Naive B cell (primary cell): ENCODE measurements at regions not wholly inside any gene's neighbourhood (a gene's known extent, or its start where the extent isn't known, plus 50 kb on each side); places are given as distances from the start of the nearest gene placed in this dataset.
A peak's percentile ranks its signal among the peaks of the same experiment; 100 is the strongest.
"Not testable (repeated sequence)": the region's sequence is repeated elsewhere in the genome, so short reads cannot be mapped to it uniquely, and the experiment has no call there.

Source experiments
- ATAC-seq, 2 donors: fragments of 150-1000 bp; cut with Tn5 transposase; 2 replicates each; pipeline ENCODE4 v1.10.0; 2021; ENCODE audit warnings: low read depth in 2 of 2, mild to moderate bottlenecking in 2 of 2, moderate library complexity in 2 of 2
- DNase-seq: peaks from one replicate; pipeline ENCODE4 v3.0.0; 2022
- H3K27ac Mint-ChIP-seq, 6 donors: one replicate each; pipeline ENCODE4 v1.8.0; 2020 to 2022; ENCODE audit warnings: mild to moderate bottlenecking in 6 of 6, mixed read lengths in 6 of 6, moderate library complexity in 5 of 6, inconsistent platforms in 2 of 6
- H3K27me3 Mint-ChIP-seq, 3 donors: one replicate each; pipeline ENCODE4 v1.8.0; 2021 to 2022; ENCODE audit warnings: mixed read lengths in 3 of 3, mild to moderate bottlenecking in 1 of 3
- H3K36me3 Mint-ChIP-seq, 2 donors: one replicate each; pipeline ENCODE4 v1.8.0; 2020 to 2022; ENCODE audit warnings: mixed read lengths in 2 of 2, inconsistent platforms in 1 of 2, mild to moderate bottlenecking in 1 of 2
- H3K4me1 Mint-ChIP-seq, 3 donors: one replicate each; pipeline ENCODE4 v1.8.0; 2020 to 2022; ENCODE audit warnings: mixed read lengths in 3 of 3, inconsistent platforms in 1 of 3, mild to moderate bottlenecking in 1 of 3, moderate library complexity in 1 of 3
- H3K4me3 Mint-ChIP-seq, 8 donors: one replicate each; pipeline ENCODE4 v1.8.0; 2020 to 2022; ENCODE audit warnings: mild to moderate bottlenecking in 8 of 8, mixed read lengths in 8 of 8, moderate library complexity in 8 of 8, inconsistent platforms in 2 of 8
- H3K9me3 Mint-ChIP-seq, 7 donors: one replicate each; pipeline ENCODE4 v1.8.0; 2020 to 2022; ENCODE audit warnings: mixed read lengths in 7 of 7, mild to moderate bottlenecking in 5 of 7, inconsistent platforms in 2 of 7, moderate library complexity in 1 of 7

DNA sequence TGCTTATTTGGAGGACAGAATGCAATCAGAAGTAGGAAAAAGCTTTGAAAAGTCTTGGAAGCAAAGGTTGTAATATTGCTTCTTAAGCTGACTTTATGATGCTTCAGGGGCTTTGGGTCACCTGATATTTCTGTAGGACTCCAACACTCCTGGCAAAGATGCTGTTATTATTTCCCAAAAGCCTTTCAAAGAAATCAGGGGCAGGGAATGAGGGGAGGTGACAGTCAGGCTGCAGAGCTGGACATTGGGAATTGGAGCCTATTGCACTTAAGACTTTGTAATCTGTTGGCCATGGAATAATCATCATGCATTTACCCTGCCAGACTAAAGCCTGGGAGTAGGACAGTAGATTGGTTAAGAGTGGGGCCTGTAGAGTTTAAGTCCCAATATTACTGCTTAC is 168.3 kb upstream of the IL12B start:
- Mint-ChIP-seq H3K36me3 (no peaks in the 10 kb centered on the region), H3K9me3 (peaks cover 0 to 4% (median 0%) of the 10 kb centered on the region in 7 donors), H3K27me3 (peaks cover 0 to 19% (median 3%) of the 10 kb centered on the region in 3 donors), H3K4me3 (no peak overlapping the region), H3K4me1 (no peaks in the 10 kb centered on the region), H3K27ac (no peak overlapping the region)
- ATAC-seq, result no peak
- DNase-seq, result no peak

DNA sequence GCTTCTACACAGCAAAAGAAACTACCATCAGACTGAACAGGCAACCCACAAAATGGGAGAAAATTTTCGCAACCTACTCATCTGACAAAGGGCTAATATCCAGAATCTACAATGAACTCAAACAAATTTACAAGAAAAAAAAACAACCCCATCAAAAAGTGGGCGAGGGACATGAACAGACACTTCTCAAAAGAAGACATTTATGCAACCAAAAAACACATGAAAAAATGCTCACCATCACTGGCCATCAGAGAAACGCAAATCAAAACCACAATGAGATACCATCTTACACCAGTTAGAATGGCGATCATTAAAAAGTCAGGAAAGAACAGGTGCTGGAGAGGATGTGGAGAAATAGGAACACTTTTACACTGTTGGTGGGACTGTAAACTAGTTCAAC is 171.8 kb upstream of the IL12B start:
- not testable (repeated sequence) for H3K4me3 Mint-ChIP-seq, H3K9me3 Mint-ChIP-seq, ATAC-seq, H3K4me1 Mint-ChIP-seq, H3K27ac Mint-ChIP-seq, DNase-seq, H3K36me3 Mint-ChIP-seq
- peaks cover 0 to 10% (median 0%) of the 10 kb centered on the region in 3 donors for H3K27me3 Mint-ChIP-seq

DNA sequence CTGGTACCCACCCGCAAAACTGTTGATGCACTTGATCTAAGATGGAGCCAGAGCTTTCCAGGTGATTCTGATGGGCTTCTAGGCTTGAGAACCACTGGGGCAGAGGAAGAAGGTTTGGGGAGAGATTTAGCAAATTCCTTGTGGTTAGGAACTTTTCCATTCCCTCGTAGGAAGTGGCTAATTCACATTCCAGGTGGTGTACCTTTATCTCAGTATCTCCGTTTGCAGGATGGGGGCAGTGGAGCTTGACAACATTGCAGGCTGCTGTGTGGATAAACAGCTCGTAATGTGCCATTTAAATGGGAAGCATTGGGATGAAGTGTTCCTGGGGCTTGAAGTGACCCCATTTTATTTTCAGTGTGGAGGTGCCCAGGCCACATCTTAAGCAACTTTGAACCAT is 172.9 kb upstream of the IL12B start:
- no peak overlapping the region for H3K27ac Mint-ChIP-seq
- DNase-seq, result no peak
- H3K9me3 Mint-ChIP-seq, result peaks cover 0 to 7% (median 0%) of the 10 kb centered on the region in 7 donors
- H3K27me3 Mint-ChIP-seq, result peaks cover 0 to 7% (median 0%) of the 10 kb centered on the region in 3 donors
- H3K4me1 Mint-ChIP-seq, result no peaks in the 10 kb centered on the region
- H3K36me3 Mint-ChIP-seq, result no peaks in the 10 kb centered on the region
- no peak overlapping the region for H3K4me3 Mint-ChIP-seq
- no peak for ATAC-seq

GRCh38 chr5:159504106-159504856 is 174.0 kb upstream of the IL12B start:
- Mint-ChIP-seq H3K36me3 (no peaks in the 10 kb centered on the region), H3K4me3 (no peak overlapping the region), H3K4me1 (no peaks in the 10 kb centered on the region), H3K27ac (peak overlapping the region in 1 of 6 donors; percentile 40), H3K9me3 (peaks cover 0 to 7% (median 0%) of the 10 kb centered on the region in 7 donors), H3K27me3 (no peaks in the 10 kb centered on the region)
- DNase-seq, result no peak
- ATAC-seq, result no peak

DNA sequence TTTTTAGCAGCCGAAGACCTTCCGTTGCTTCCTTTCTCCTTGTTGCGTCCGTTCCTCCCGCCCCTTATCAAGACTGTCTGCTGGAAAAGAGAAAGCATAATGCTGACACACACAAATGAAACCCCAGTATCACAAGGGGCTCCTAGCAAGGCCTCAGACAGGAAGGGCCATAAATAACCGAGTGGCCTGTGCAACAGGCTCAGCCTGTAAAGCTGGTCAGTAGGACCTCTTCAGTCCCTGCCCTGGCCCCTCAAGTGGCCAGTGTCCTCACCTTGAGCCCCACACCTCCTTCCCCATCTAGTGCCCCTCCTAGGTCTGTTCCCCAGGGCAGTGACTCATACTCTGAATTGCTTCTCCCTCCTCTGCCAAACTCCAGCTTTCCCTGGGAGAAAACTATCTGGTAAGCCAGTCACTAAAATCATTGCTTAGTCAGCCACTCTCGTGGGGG is 174.6 kb upstream of the IL12B start:
- no peak for DNase-seq
- Mint-ChIP-seq H3K9me3 (peaks cover 0 to 7% (median 0%) of the 10 kb centered on the region in 7 donors), H3K4me3 (no peak overlapping the region), H3K4me1 (no peaks in the 10 kb centered on the region), H3K36me3 (no peaks in the 10 kb centered on the region), H3K27me3 (no peaks in the 10 kb centered on the region), H3K27ac (peak overlapping the region in 1 of 6 donors; percentile 40)
- ATAC-seq, result no peak

DNA sequence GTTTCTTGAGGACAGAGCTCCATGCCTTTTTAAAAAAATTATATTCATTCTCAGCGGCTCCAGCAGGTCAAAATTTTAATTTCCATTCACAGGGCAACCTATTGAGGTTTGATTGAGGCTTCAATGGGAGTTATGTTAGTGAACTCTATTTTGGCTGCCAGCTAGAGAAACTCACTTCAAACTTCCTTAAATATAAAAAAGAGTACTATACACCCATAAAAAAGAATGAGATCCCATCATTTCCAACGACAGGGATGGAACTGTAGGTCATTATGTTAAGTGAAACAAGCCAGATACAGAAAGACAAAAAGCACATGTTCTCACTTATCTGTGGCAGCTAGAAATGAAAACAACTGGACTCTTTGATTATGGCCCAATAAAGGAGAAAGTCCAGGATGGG is 176.8 kb upstream of the IL12B start:
- DNase-seq (no peak), ATAC-seq (no peak)
- H3K9me3 Mint-ChIP-seq, result peaks cover 0 to 4% (median 0%) of the 10 kb centered on the region in 7 donors
- H3K27me3 Mint-ChIP-seq, result peaks cover 0 to 4% (median 0%) of the 10 kb centered on the region in 3 donors
- H3K4me3 Mint-ChIP-seq, result no peak overlapping the region
- H3K4me1 Mint-ChIP-seq, result no peaks in the 10 kb centered on the region
- H3K27ac Mint-ChIP-seq, result peak overlapping the region in 1 of 6 donors; percentile 38
- H3K36me3 Mint-ChIP-seq, result no peaks in the 10 kb centered on the region

DNA sequence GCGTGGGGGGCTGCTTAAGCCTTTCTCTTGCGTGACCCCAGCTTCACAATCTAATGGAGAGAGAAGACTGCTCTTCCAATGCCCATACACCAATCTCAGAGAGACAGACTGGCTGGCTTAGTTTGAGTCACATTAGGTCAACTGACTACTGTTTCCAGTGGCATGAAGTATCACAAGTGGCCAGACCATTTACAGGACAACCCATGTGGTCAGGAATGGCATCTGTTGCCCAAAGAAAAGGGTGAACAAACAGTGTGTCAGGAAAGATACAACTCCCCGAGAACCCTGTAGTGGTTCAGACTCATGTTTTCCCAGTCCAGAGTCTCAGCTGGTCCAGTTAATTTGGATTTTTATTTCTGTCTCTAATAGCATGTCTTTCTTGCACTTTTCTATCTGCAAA is 177.4 kb upstream of the IL12B start:
- DNase-seq, result no peak
- H3K9me3 Mint-ChIP-seq, result peaks cover 0 to 4% (median 0%) of the 10 kb centered on the region in 7 donors
- ATAC-seq, result no peak
- no peaks in the 10 kb centered on the region for H3K36me3 Mint-ChIP-seq
- no peak overlapping the region for H3K27ac Mint-ChIP-seq
- H3K4me1 Mint-ChIP-seq, result no peaks in the 10 kb centered on the region
- H3K27me3 Mint-ChIP-seq, result peaks cover 0 to 6% (median 0%) of the 10 kb centered on the region in 3 donors
- H3K4me3 Mint-ChIP-seq, result no peak overlapping the region

DNA sequence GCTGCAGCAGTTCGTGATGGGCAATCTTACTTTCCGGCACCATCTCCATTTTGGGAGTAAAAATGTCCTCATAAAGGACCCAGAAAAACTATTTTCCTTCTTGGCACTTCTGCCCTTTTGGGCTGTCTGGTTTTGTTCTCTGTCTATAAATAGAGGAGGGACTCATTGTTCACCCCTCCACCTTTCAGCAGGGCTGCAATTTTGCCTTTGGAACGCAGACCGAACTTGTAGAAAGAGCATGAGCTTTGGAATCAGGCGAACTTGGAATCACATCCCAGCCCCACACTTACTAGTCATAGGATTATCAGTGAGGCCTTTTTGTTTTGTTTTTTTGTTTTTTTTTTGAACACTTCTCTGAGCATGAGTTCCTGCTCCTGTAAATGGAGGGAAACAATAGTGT is 178.1 kb upstream of the IL12B start:
- Mint-ChIP-seq H3K4me1 (no peaks in the 10 kb centered on the region), H3K9me3 (peaks cover 0 to 4% (median 0%) of the 10 kb centered on the region in 7 donors), H3K27me3 (peaks cover under 1 to 6% (median 5%) of the 10 kb centered on the region in 3 donors), H3K27ac (peak overlapping the region in 1 of 6 donors; percentile 62), H3K4me3 (no peak overlapping the region), H3K36me3 (no peaks in the 10 kb centered on the region)
- ATAC-seq (no peak), DNase-seq (no peak)

DNA sequence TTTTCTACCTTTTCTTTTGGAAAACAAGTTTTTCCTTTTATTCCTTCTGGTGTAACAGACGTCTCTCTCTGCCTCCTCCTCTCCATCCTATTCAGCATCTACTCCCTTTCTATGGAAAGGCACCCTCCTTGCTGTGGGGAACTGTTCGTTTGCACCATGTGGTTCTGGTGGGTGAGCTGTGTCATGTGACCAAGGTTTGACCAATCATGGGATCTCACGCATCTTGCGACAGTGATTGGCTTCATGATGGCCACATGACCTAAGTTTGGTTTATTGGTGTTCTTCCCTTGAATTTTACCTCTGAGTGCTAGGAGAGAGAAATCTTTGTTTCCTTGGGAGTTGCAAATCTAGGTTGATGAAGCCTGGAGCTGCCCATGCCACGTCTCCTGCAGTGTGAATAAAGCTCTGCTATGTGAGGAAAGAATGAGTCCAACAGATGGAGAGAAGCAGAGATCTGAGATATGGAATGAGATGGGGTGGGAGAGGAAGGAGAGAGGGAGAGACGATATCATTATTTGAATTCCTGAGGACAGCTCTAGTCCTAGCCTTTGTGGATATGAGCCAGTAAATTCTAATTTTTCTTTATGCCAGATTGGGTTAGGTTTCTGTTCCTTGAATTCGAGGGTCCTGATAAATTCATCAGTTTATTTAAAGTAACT is 178.8 kb upstream of the IL12B start:
- ATAC-seq, result no peak
- H3K4me3 Mint-ChIP-seq, result no peak overlapping the region
- no peaks in the 10 kb centered on the region for H3K36me3 Mint-ChIP-seq
- H3K9me3 Mint-ChIP-seq, result peaks cover 0 to 4% (median 0%) of the 10 kb centered on the region in 7 donors
- peaks cover 4 to 9% (median 8%) of the 10 kb centered on the region in 3 donors for H3K27me3 Mint-ChIP-seq
- no peak for DNase-seq
- H3K4me1 Mint-ChIP-seq, result no peaks in the 10 kb centered on the region
- no peak overlapping the region for H3K27ac Mint-ChIP-seq

- H3K27ac Mint-ChIP-seq, result no peak overlapping the region
- DNase-seq, result no peak
- H3K4me3 Mint-ChIP-seq, result no peak overlapping the region
- H3K9me3 Mint-ChIP-seq, result peaks cover 0 to 4% (median 0%) of the 10 kb centered on the region in 7 donors
- no peaks in the 10 kb centered on the region for H3K36me3 Mint-ChIP-seq
- H3K27me3 Mint-ChIP-seq, result peaks cover 9 to 14% (median 13%) of the 10 kb centered on the region in 3 donors
- no peak for ATAC-seq
- peaks cover 0 to 2% (median 0%) of the 10 kb centered on the region in 3 donors for H3K4me1 Mint-ChIP-seq
These were observed 180.0 kb upstream of the IL12B start for GRCh38 chr5:159510282-159510681.

DNA sequence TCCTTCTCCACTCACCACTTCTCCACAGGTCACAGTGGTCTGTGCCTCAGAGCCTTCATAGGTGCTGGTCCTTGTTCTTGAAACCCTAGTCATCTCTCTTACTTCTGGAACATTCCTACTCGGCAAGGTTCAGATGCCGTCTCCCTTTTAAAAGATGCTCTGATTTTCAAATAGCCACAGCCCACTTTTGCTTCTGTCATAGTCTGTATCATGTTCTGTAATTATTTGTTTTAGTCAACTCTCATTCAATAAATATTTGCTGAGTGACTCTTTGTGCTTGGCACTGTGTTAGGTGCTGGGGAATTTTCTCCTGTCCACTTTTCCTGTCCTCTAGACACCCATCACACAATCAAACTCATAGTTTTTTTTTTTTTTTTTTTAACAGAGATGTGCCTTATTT is 181.3 kb upstream of the IL12B start:
- peaks cover 0 to 4% (median 0%) of the 10 kb centered on the region in 7 donors for H3K9me3 Mint-ChIP-seq
- H3K27me3 Mint-ChIP-seq, result peaks cover 9 to 14% (median 13%) of the 10 kb centered on the region in 3 donors
- peak overlapping the region in 1 of 6 donors; percentile 19 for H3K27ac Mint-ChIP-seq
- no peak for DNase-seq
- no peak for ATAC-seq
- H3K4me3 Mint-ChIP-seq, result no peak overlapping the region
- no peaks in the 10 kb centered on the region for H3K36me3 Mint-ChIP-seq
- peaks cover 0 to 8% (median 3%) of the 10 kb centered on the region in 3 donors for H3K4me1 Mint-ChIP-seq

DNA sequence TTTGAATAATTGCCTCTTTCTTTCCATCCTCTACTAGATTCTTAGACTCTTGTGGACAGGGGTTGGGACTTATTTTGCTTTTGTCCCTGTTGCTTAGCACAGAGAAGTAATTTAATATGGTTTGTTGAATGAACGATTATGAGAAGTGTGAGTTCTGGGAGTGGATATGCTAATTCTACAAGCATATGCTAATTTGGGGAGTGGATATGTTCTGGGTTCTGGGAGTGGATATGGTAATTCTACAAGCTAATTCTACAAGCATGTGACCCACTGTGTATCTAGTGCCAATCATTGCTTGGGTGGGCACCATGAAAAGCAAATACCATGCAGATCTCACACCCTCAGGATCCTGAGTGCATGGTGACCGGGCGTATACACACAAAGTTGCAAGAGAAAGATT is 181.8 kb upstream of the IL12B start:
- Mint-ChIP-seq H3K4me3 (no peak overlapping the region), H3K27ac (no peak overlapping the region), H3K9me3 (peaks cover 0 to under 1% (median 0%) of the 10 kb centered on the region in 7 donors), H3K36me3 (no peaks in the 10 kb centered on the region), H3K27me3 (peaks cover 9 to 14% (median 13%) of the 10 kb centered on the region in 3 donors), H3K4me1 (peaks cover 0 to 8% (median 3%) of the 10 kb centered on the region in 3 donors)
- no peak for DNase-seq
- no peak for ATAC-seq

GRCh38 chr5:159514229-159514810 is 184.0 kb upstream of the IL12B start:
- Mint-ChIP-seq H3K27ac (peak overlapping the region in 1 of 6 donors; percentile 29), H3K9me3 (no peaks in the 10 kb centered on the region), H3K27me3 (peaks cover 9 to 21% (median 13%) of the 10 kb centered on the region in 3 donors), H3K36me3 (no peaks in the 10 kb centered on the region), H3K4me1 (peaks cover 0 to 8% (median 3%) of the 10 kb centered on the region in 3 donors), H3K4me3 (no peak overlapping the region)
- no peak for DNase-seq
- no peak for ATAC-seq
